HL-60 (cell line): ENCODE measurements at regions not wholly inside any gene's neighbourhood (a gene's known extent, or its start where the extent isn't known, plus 50 kb on each side); places are given as distances from the start of the nearest gene placed in this dataset.

Experiments used
- TF ChIP-seq, protein P1 (sequence below): IDR thresholded peaks from one replicate; pipeline ENCODE4 v1.5.1; 2011; ENCODE audit warnings: low read length, control low read depth, inconsistent platforms; ENCODE audit not compliant: insufficient read depth
- TF ChIP-seq, protein P2 (sequence below): IDR thresholded peaks from 2 replicates; pipeline ENCODE4 v1.6.1; 2012; ENCODE audit warnings: low read depth; ENCODE audit not compliant: insufficient replicate concordance

DNA sequence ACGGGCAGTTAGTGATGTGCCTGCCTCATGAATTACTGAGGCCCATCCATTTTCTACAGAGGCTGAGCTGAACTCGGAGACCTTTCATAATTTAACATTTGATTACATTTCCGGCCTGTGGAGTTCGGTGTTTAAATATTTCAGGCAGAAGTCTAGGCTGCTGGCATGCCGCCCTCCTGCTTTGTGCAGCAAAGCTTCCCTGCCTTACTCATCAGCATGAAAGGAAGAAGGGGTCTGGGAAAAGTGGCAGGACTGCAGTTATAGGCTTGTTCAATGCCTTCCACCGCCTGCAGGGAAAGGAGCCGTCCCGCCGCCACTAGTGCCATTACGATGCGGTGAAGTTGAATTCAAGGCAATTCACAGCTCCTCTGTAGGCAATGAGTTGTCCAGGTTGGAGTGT, 527.9 kb downstream of the NPHP4 start:
- TF ChIP-seq, protein P1, sequence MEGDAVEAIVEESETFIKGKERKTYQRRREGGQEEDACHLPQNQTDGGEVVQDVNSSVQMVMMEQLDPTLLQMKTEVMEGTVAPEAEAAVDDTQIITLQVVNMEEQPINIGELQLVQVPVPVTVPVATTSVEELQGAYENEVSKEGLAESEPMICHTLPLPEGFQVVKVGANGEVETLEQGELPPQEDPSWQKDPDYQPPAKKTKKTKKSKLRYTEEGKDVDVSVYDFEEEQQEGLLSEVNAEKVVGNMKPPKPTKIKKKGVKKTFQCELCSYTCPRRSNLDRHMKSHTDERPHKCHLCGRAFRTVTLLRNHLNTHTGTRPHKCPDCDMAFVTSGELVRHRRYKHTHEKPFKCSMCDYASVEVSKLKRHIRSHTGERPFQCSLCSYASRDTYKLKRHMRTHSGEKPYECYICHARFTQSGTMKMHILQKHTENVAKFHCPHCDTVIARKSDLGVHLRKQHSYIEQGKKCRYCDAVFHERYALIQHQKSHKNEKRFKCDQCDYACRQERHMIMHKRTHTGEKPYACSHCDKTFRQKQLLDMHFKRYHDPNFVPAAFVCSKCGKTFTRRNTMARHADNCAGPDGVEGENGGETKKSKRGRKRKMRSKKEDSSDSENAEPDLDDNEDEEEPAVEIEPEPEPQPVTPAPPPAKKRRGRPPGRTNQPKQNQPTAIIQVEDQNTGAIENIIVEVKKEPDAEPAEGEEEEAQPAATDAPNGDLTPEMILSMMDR, result no peak
- TF ChIP-seq, protein P2, sequence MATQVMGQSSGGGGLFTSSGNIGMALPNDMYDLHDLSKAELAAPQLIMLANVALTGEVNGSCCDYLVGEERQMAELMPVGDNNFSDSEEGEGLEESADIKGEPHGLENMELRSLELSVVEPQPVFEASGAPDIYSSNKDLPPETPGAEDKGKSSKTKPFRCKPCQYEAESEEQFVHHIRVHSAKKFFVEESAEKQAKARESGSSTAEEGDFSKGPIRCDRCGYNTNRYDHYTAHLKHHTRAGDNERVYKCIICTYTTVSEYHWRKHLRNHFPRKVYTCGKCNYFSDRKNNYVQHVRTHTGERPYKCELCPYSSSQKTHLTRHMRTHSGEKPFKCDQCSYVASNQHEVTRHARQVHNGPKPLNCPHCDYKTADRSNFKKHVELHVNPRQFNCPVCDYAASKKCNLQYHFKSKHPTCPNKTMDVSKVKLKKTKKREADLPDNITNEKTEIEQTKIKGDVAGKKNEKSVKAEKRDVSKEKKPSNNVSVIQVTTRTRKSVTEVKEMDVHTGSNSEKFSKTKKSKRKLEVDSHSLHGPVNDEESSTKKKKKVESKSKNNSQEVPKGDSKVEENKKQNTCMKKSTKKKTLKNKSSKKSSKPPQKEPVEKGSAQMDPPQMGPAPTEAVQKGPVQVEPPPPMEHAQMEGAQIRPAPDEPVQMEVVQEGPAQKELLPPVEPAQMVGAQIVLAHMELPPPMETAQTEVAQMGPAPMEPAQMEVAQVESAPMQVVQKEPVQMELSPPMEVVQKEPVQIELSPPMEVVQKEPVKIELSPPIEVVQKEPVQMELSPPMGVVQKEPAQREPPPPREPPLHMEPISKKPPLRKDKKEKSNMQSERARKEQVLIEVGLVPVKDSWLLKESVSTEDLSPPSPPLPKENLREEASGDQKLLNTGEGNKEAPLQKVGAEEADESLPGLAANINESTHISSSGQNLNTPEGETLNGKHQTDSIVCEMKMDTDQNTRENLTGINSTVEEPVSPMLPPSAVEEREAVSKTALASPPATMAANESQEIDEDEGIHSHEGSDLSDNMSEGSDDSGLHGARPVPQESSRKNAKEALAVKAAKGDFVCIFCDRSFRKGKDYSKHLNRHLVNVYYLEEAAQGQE, result no peak
